Right atrium auricular region (tissue), 2 donors: ENCODE measurements at regions not wholly inside any gene's neighbourhood (a gene's known extent, or its start where the extent isn't known, plus 50 kb on each side); places are given as distances from the start of the nearest gene placed in this dataset.

Source experiments
- DNase-seq: peaks from one replicate; pipeline ENCODE4 v3.0.0-alpha.2; 2019; ENCODE audit warnings: low spot score
- H3K27ac ChIP-seq, 2 donors: fragments of 200-600 bp; sonication (generic); 1 replicate in 1 of 2; 2 replicates in 1 of 2; pipeline ENCODE4 v1.5.1; 2016 to 2019
- H3K27me3 ChIP-seq, 2 donors: fragments of 200-600 bp; sonication (generic); one replicate each; pipeline versions ENCODE4 v1.5.1 to v1.6.0; 2017 to 2019
- H3K36me3 ChIP-seq: fragments of 200-600 bp; sonication (generic); one replicate; pipeline ENCODE4 v1.5.1; 2016
- H3K4me1 ChIP-seq, 2 donors: fragments of 200-600 bp; sonication (generic); one replicate each; pipeline versions ENCODE4 v1.5.1 to v1.6.0; 2017 to 2019
- H3K4me3 ChIP-seq, 2 donors: fragments of 200-600 bp; sonication (generic); 1 replicate in 1 of 2; 2 replicates in 1 of 2; pipeline ENCODE4 v1.5.1; 2017 to 2019; ENCODE audit warnings: mild to moderate bottlenecking in 1 of 2, moderate library complexity in 1 of 2
- H3K9me3 ChIP-seq, 2 donors: fragments of 200-600 bp; sonication (generic); one replicate each; pipeline ENCODE4 v1.5.1; 2019
- CTCF ChIP-seq, 2 donors: fragments of 200-600 bp; sonication (generic); IDR thresholded peaks; one replicate each; pipeline ENCODE4 v1.5.1; 2019; ENCODE audit warnings: antibody characterized with exemption in 2 of 2

- H3K4me3 ChIP-seq, result no peak overlapping the region
- H3K9me3 ChIP-seq, result no peaks in the 10 kb centered on the region
- H3K27ac ChIP-seq, result no peak overlapping the region
- no peaks in the 10 kb centered on the region for H3K4me1 ChIP-seq
- no peaks in the 10 kb centered on the region for H3K27me3 ChIP-seq
- TF ChIP-seq CTCF (IDR thresholded peaks at IDR 0.05), result no peak
- DNase-seq, result no peak
- no peaks in the 10 kb centered on the region for H3K36me3 ChIP-seq
These were observed 235.3 kb downstream of the BTBD3 start for GRCh38 chr20:12152996-12153395.

GRCh38 chr20:12153628-12154027 lies 235.9 kb downstream of the BTBD3 start:
- no peaks in the 10 kb centered on the region for H3K36me3 ChIP-seq
- no peaks in the 10 kb centered on the region for H3K4me1 ChIP-seq
- no peak for TF ChIP-seq CTCF (IDR thresholded peaks at IDR 0.05)
- H3K27ac ChIP-seq, result no peak overlapping the region
- H3K27me3 ChIP-seq, result no peaks in the 10 kb centered on the region
- DNase-seq, result no peak
- H3K4me3 ChIP-seq, result no peak overlapping the region
- no peaks in the 10 kb centered on the region for H3K9me3 ChIP-seq

GRCh38 chr20:12156252-12156651 lies 238.6 kb downstream of the BTBD3 start:
- Histone ChIP-seq H3K9me3 (no peaks in the 10 kb centered on the region), H3K27ac (no peak overlapping the region), H3K27me3 (no peaks in the 10 kb centered on the region), H3K4me3 (no peak overlapping the region), H3K4me1 (no peaks in the 10 kb centered on the region), H3K36me3 (no peaks in the 10 kb centered on the region)
- no peak for TF ChIP-seq CTCF (IDR thresholded peaks at IDR 0.05)
- DNase-seq, result no peak

- no peak for DNase-seq
- Histone ChIP-seq H3K36me3 (no peaks in the 10 kb centered on the region), H3K4me1 (no peaks in the 10 kb centered on the region), H3K4me3 (no peak overlapping the region), H3K9me3 (no peaks in the 10 kb centered on the region), H3K27ac (no peak overlapping the region), H3K27me3 (no peaks in the 10 kb centered on the region)
- no peak for TF ChIP-seq CTCF (IDR thresholded peaks at IDR 0.05)
These were observed 241.6 kb downstream of the BTBD3 start for GRCh38 chr20:12159261-12159660.

- H3K9me3 ChIP-seq, result peaks cover 0 to 2% of the 10 kb centered on the region in 2 donors
- no peak overlapping the region for H3K4me3 ChIP-seq
- no peaks in the 10 kb centered on the region for H3K27me3 ChIP-seq
- DNase-seq, result no peak
- no peak for TF ChIP-seq CTCF (IDR thresholded peaks at IDR 0.05)
- H3K4me1 ChIP-seq, result no peaks in the 10 kb centered on the region
- no peaks in the 10 kb centered on the region for H3K36me3 ChIP-seq
- no peak overlapping the region for H3K27ac ChIP-seq
These were observed 244.0 kb downstream of the BTBD3 start for GRCh38 chr20:12161734-12162133.

GRCh38 chr20:12166053-12166717 lies 248.5 kb downstream of the BTBD3 start:
- H3K27me3 ChIP-seq, result no peaks in the 10 kb centered on the region
- H3K4me1 ChIP-seq, result no peaks in the 10 kb centered on the region
- H3K9me3 ChIP-seq, result peaks cover 0 to 26% of the 10 kb centered on the region in 2 donors
- H3K27ac ChIP-seq, result peak overlapping the region in 1 of 2 donors; percentile 57
- peak; percentile 78 for DNase-seq
- H3K36me3 ChIP-seq, result no peaks in the 10 kb centered on the region
- no peak overlapping the region for H3K4me3 ChIP-seq
- no peak for TF ChIP-seq CTCF (IDR thresholded peaks at IDR 0.05)
